ENCODE measurements at regions not wholly inside any gene's neighbourhood (a gene's known extent, or its start where the extent isn't known, plus 50 kb on each side); places are given as distances from the start of the nearest gene placed in this dataset.

- H3K9me3 ChIP-seq: no peaks in the 10 kb centered on the region
- no peaks in the 10 kb centered on the region for H3K4me1 ChIP-seq
- no peak overlapping the region for H3K4me3 ChIP-seq
- no peak overlapping the region for H3K27ac ChIP-seq
- no peak for DNase-seq
- no peaks in the 10 kb centered on the region for H3K36me3 ChIP-seq
- no peaks in the 10 kb centered on the region for H3K27me3 ChIP-seq
- no peak for TF ChIP-seq POLR2A (IDR thresholded peaks at IDR 0.05)
- TF ChIP-seq CTCF (IDR thresholded peaks at IDR 0.05): no peak
Measured at GRCh38 chr7:81533931-81534330, 235.9 kb downstream of the HGF start.

- Histone ChIP-seq H3K4me1 (no peaks in the 10 kb centered on the region), H3K9me3 (no peaks in the 10 kb centered on the region)
Measured at GRCh38 chr7:81533426-81533825, 236.4 kb downstream of the HGF start.

GRCh38 chr7:81529785-81530184 is 240.1 kb downstream of the HGF start:
- no peak for DNase-seq
- Histone ChIP-seq H3K9me3 (no peaks in the 10 kb centered on the region), H3K27me3 (no peaks in the 10 kb centered on the region), H3K4me1 (no peaks in the 10 kb centered on the region), H3K36me3 (no peaks in the 10 kb centered on the region), H3K4me3 (no peak overlapping the region), H3K27ac (no peak overlapping the region)
- TF ChIP-seq CTCF (IDR thresholded peaks at IDR 0.05) (no peak), POLR2A (IDR thresholded peaks at IDR 0.05) (no peak)

More at GRCh38 chr7:81533426-81533825, 236.4 kb downstream of the HGF start:
- no peaks in the 10 kb centered on the region for H3K36me3 ChIP-seq
- no peak overlapping the region for H3K27ac ChIP-seq
- H3K4me3 ChIP-seq: no peak overlapping the region
- no peak for DNase-seq
- TF ChIP-seq CTCF (IDR thresholded peaks at IDR 0.05): no peak
- TF ChIP-seq POLR2A (IDR thresholded peaks at IDR 0.05): no peak
- H3K27me3 ChIP-seq: no peaks in the 10 kb centered on the region

- Histone ChIP-seq H3K4me3 (no peak overlapping the region), H3K27me3 (no peaks in the 10 kb centered on the region), H3K36me3 (no peaks in the 10 kb centered on the region), H3K27ac (no peak overlapping the region), H3K4me1 (no peaks in the 10 kb centered on the region), H3K9me3 (no peaks in the 10 kb centered on the region)
- DNase-seq: no peak
- TF ChIP-seq CTCF (IDR thresholded peaks at IDR 0.05) (no peak), POLR2A (IDR thresholded peaks at IDR 0.05) (no peak)
Measured at GRCh38 chr7:81527651-81528050, 242.2 kb downstream of the HGF start.

GRCh38 chr7:81526971-81527370 is 242.9 kb downstream of the HGF start:
- no peaks in the 10 kb centered on the region for H3K27me3 ChIP-seq
- no peak overlapping the region for H3K27ac ChIP-seq
- H3K4me3 ChIP-seq: no peak overlapping the region
- DNase-seq: no peak
- no peaks in the 10 kb centered on the region for H3K36me3 ChIP-seq
- TF ChIP-seq CTCF (IDR thresholded peaks at IDR 0.05): no peak
- TF ChIP-seq POLR2A (IDR thresholded peaks at IDR 0.05): no peak
- H3K4me1 ChIP-seq: no peaks in the 10 kb centered on the region
- no peaks in the 10 kb centered on the region for H3K9me3 ChIP-seq

GRCh38 chr7:81525841-81526240 is 244.0 kb downstream of the HGF start:
- H3K4me3 ChIP-seq: no peak overlapping the region
- TF ChIP-seq POLR2A (IDR thresholded peaks at IDR 0.05) (no peak), CTCF (IDR thresholded peaks at IDR 0.05) (no peak)
- DNase-seq: no peak
- no peaks in the 10 kb centered on the region for H3K27me3 ChIP-seq
- no peaks in the 10 kb centered on the region for H3K4me1 ChIP-seq
- H3K36me3 ChIP-seq: no peaks in the 10 kb centered on the region
- H3K9me3 ChIP-seq: no peaks in the 10 kb centered on the region
- no peak overlapping the region for H3K27ac ChIP-seq
